ENCODE measurements at regions not wholly inside any gene's neighbourhood (a gene's known extent, or its start where the extent isn't known, plus 50 kb on each side); places are given as distances from the start of the nearest gene placed in this dataset.

DNA sequence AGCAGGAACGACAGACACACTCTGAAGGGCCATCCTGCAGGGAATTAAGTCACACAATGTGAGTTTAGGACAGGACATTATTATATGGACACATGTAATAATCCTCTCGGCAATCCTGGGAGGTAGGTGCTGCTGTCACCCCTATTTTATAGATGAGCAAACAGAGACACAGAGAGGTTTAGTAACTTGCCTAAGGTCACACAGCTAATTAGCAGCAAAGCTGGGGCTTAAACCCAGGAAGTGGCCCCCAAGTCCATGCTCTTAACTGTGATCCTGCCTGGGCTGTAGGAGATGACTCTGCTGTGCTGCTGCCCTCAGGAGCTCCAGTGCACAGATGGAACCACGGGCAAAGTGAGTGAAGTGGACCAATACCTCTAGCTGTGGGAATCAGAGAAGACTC is 660.0 kb downstream of the PTPRU start:
- Mint-ChIP-seq H3K9me3 (no peaks in the 10 kb centered on the region), H3K36me3 (no peaks in the 10 kb centered on the region), H3K27ac (no peak overlapping the region), H3K27me3 (ENCODE audit: insufficient read depth, low read depth) (peaks cover 5% of the 10 kb centered on the region), H3K4me1 (peaks cover 10% of the 10 kb centered on the region), H3K4me3 (peak overlapping the region; percentile 21)
- no peak for DNase-seq (ENCODE audit: low spot score)
- Histone ChIP-seq H3F3A (ENCODE audit: low read depth) (no peaks in the 10 kb centered on the region), H3K9ac (no peak overlapping the region), H3K9me3 (ENCODE audit: low read depth) (no peaks in the 10 kb centered on the region), H3K27ac (no peak overlapping the region), H3K4me1 (peaks cover 6% of the 10 kb centered on the region), H3K36me3 (no peaks in the 10 kb centered on the region), H3K4me2 (no peak overlapping the region), H2AFZ (replicated peaks) (no peak overlapping the region), H3K4me3 (no peak overlapping the region), H4K20me1 (ENCODE audit: low read depth) (no peaks in the 10 kb centered on the region), H3K27me3 (no peaks in the 10 kb centered on the region), H3K79me2 (ENCODE audit: low read depth) (no peaks in the 10 kb centered on the region)
- TF ChIP-seq EZH2 (IDR thresholded peaks at IDR 0.05), result no peak
- no peak for TF ChIP-seq EZH2phosphoT487 (IDR thresholded peaks at IDR 0.05)
- TF ChIP-seq, protein P1, sequence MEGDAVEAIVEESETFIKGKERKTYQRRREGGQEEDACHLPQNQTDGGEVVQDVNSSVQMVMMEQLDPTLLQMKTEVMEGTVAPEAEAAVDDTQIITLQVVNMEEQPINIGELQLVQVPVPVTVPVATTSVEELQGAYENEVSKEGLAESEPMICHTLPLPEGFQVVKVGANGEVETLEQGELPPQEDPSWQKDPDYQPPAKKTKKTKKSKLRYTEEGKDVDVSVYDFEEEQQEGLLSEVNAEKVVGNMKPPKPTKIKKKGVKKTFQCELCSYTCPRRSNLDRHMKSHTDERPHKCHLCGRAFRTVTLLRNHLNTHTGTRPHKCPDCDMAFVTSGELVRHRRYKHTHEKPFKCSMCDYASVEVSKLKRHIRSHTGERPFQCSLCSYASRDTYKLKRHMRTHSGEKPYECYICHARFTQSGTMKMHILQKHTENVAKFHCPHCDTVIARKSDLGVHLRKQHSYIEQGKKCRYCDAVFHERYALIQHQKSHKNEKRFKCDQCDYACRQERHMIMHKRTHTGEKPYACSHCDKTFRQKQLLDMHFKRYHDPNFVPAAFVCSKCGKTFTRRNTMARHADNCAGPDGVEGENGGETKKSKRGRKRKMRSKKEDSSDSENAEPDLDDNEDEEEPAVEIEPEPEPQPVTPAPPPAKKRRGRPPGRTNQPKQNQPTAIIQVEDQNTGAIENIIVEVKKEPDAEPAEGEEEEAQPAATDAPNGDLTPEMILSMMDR (IDR thresholded peaks at IDR 0.05), result no peak

DNA sequence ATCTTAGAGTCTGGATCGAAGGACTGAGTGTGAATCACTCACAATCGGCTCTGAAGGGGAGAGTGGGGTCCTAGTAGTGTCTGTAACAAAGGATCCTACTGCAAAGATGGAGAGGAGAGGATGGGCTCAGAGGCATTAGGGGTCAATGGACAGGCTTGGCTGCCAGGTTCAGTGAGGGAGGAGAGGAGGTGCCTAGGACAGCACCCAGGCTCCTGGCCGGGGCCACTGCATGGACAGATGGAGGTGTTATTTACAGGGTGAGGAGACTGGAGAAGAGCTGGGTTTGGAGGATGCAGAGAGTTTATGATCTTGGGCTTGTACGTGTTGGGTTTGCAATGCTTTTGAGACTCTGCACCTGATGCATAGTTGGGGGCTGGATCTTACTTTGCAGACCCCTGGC is 658.9 kb downstream of the PTPRU start:
- no peaks in the 10 kb centered on the region for H4K20me1 ChIP-seq (ENCODE audit: low read depth)
- H3K27ac ChIP-seq, result no peak overlapping the region
- no peaks in the 10 kb centered on the region for H3K9me3 ChIP-seq (ENCODE audit: low read depth)
- H3K27me3 Mint-ChIP-seq (ENCODE audit: insufficient read depth, low read depth), result peaks cover 5% of the 10 kb centered on the region
- H3K4me1 Mint-ChIP-seq, result peaks cover 4% of the 10 kb centered on the region
- no peak overlapping the region for H3K4me3 Mint-ChIP-seq
- TF ChIP-seq EZH2 (IDR thresholded peaks at IDR 0.05), result no peak
- no peak overlapping the region for H3K4me2 ChIP-seq
- no peak overlapping the region for H3K4me3 ChIP-seq
- H3F3A ChIP-seq (ENCODE audit: low read depth), result no peaks in the 10 kb centered on the region
- no peaks in the 10 kb centered on the region for H3K36me3 Mint-ChIP-seq
- H3K36me3 ChIP-seq, result no peaks in the 10 kb centered on the region
- H3K9ac ChIP-seq, result no peak overlapping the region
- H2AFZ ChIP-seq (replicated peaks), result no peak overlapping the region
- no peaks in the 10 kb centered on the region for H3K79me2 ChIP-seq (ENCODE audit: low read depth)
- no peaks in the 10 kb centered on the region for H3K9me3 Mint-ChIP-seq
- H3K27ac Mint-ChIP-seq, result peak overlapping the region; percentile 4
- no peaks in the 10 kb centered on the region for H3K27me3 ChIP-seq
- DNase-seq (ENCODE audit: low spot score), result no peak
- no peaks in the 10 kb centered on the region for H3K4me1 ChIP-seq

DNA sequence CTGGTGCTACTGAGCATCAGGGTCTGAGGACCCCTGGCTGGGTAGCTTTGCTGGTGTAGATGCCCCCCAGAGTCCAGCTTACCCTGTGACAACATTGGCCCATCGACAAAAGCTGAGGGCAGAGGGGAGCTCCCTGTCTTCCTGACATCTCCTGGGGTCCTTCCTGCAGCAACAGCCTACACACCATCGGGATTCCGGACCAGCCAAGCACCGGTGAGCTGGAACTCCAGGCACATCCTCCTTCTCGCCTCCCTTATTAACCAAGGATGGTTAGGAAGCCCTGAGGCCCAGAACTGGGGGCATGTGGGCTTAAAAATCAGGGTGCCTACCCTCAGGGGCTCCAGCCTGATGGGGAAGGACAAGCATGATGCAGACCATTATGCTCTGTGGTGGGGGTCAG is 658.0 kb downstream of the PTPRU start:
- Histone ChIP-seq H3K79me2 (ENCODE audit: low read depth) (no peaks in the 10 kb centered on the region), H2AFZ (replicated peaks) (no peak overlapping the region), H3K9me3 (ENCODE audit: low read depth) (no peaks in the 10 kb centered on the region), H3K9ac (no peak overlapping the region), H3F3A (ENCODE audit: low read depth) (no peaks in the 10 kb centered on the region), H3K4me2 (no peak overlapping the region), H4K20me1 (ENCODE audit: low read depth) (no peaks in the 10 kb centered on the region), H3K27me3 (no peaks in the 10 kb centered on the region), H3K27ac (no peak overlapping the region), H3K4me1 (no peaks in the 10 kb centered on the region), H3K4me3 (no peak overlapping the region), H3K36me3 (no peaks in the 10 kb centered on the region)
- Mint-ChIP-seq H3K27ac (no peak overlapping the region), H3K4me3 (no peak overlapping the region), H3K27me3 (ENCODE audit: insufficient read depth, low read depth) (peaks cover 5% of the 10 kb centered on the region), H3K9me3 (no peaks in the 10 kb centered on the region), H3K36me3 (no peaks in the 10 kb centered on the region), H3K4me1 (peaks cover 8% of the 10 kb centered on the region)
- no peak for TF ChIP-seq EZH2 (IDR thresholded peaks at IDR 0.05)
- no peak for TF ChIP-seq EZH2phosphoT487 (IDR thresholded peaks at IDR 0.05)
- TF ChIP-seq, protein P1 (IDR thresholded peaks at IDR 0.05), result no peak
- DNase-seq (ENCODE audit: low spot score), result no peak

DNA sequence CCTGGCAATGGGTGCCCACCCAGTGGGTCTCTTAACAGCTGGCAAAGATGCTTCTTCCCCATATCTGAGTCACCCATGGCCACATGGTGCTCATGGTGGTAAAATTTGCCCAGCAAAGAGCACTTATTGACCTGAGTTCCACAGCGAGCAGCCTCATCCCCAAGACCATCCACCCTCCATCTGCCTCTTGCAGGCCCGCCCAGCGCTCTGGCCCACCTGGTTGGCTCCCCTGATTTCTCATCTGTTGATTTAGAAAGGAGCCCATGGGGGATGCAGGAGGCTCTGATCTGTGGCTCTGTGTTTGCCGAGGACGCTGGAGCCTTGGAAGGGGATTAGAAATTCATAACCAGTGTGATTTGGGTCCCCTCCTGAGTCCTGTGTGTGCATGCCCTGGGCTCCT is 657.5 kb downstream of the PTPRU start:
- DNase-seq (ENCODE audit: low spot score), result no peak
- Histone ChIP-seq H3K4me3 (no peak overlapping the region), H4K20me1 (ENCODE audit: low read depth) (no peaks in the 10 kb centered on the region), H3K27me3 (no peaks in the 10 kb centered on the region), H3K27ac (no peak overlapping the region), H3K9me3 (ENCODE audit: low read depth) (no peaks in the 10 kb centered on the region), H3K4me1 (no peaks in the 10 kb centered on the region), H3F3A (ENCODE audit: low read depth) (no peaks in the 10 kb centered on the region), H3K36me3 (no peaks in the 10 kb centered on the region), H3K79me2 (ENCODE audit: low read depth) (no peaks in the 10 kb centered on the region), H3K9ac (no peak overlapping the region), H3K4me2 (no peak overlapping the region), H2AFZ (replicated peaks) (no peak overlapping the region)
- Mint-ChIP-seq H3K36me3 (no peaks in the 10 kb centered on the region), H3K4me3 (no peak overlapping the region), H3K4me1 (peaks cover 9% of the 10 kb centered on the region), H3K27me3 (ENCODE audit: insufficient read depth, low read depth) (peaks cover 5% of the 10 kb centered on the region), H3K9me3 (no peaks in the 10 kb centered on the region), H3K27ac (no peak overlapping the region)
- TF ChIP-seq EZH2phosphoT487 (IDR thresholded peaks at IDR 0.05) (no peak), EZH2 (IDR thresholded peaks at IDR 0.05) (no peak)
- TF ChIP-seq, protein P1 (IDR thresholded peaks at IDR 0.05), result no peak

Data from neural progenitor cell (in vitro differentiated cells).